Endothelial cell of umbilical vein (primary cell): ENCODE measurements at regions not wholly inside any gene's neighbourhood (a gene's known extent, or its start where the extent isn't known, plus 50 kb on each side); places are given as distances from the start of the nearest gene placed in this dataset.

ENCODE experiments used
- BruUV-seq: library from RNA; stranded (reverse); fragments of 400-500 nt; replicated peaks from 2 replicates; lab custom pipeline; 2021; lab: Mats Ljungman, UMichigan
- CTCF ChIA-PET: fragments of 300-600, 350-600 bp; sonication (Branson Sonifier 250); formaldehyde crosslinking; loops from one replicate; lab custom pipeline; 2021; ENCODE audit warnings: antibody characterized with exemption, inconsistent platforms; lab: Charles Lee
- POLR2A ChIA-PET: fragments of 300-600, 350-600 bp; sonication (Branson Sonifier 250); formaldehyde crosslinking; loops from one replicate; lab custom pipeline; 2021; ENCODE audit warnings: antibody characterized with exemption, inconsistent platforms; lab: Charles Lee
- DNase-seq: peaks from one replicate; pipeline ENCODE4 v3.0.0-alpha.2; 2011; ENCODE audit warnings: low read depth, low spot score
- FAIRE-seq: peaks from 2 replicates; lab custom pipeline; 2011; peaks lifted over from hg19 to GRCh38; lab: Jason Lieb, UNC
- H2AFZ ChIP-seq: 2 replicates; pipeline ENCODE4 v1.6.0; 2012; ENCODE audit warnings: low read depth, low read length, control low read depth, inconsistent platforms
- H3K27ac ChIP-seq: 2 replicates; pipeline ENCODE4 v1.5.1; 2011; ENCODE audit warnings: low read depth, mild to moderate bottlenecking, control low read depth, low read length, moderate library complexity; ENCODE audit not compliant: insufficient read depth
- H3K27me3 ChIP-seq, 2 experiments: 2 replicates each; pipeline versions ENCODE4 v1.6.0 to v1.6.1; 2011; ENCODE audit warnings: low read length in 2 of 2, mixed read lengths in 1 of 2; ENCODE audit not compliant: control insufficient read depth in 2 of 2, insufficient read depth in 2 of 2
- H3K36me3 ChIP-seq, 2 experiments: 2 replicates in 1 of 2; 3 replicates in 1 of 2; pipeline ENCODE4 v1.5.1; 2011; ENCODE audit warnings: low read length in 2 of 2, mild to moderate bottlenecking in 1 of 2, moderate library complexity in 1 of 2; ENCODE audit not compliant: control insufficient read depth in 2 of 2, insufficient read depth in 2 of 2; ENCODE audit errors: extremely low read depth in 1 of 2
- H3K4me1 ChIP-seq: 3 replicates; pipeline ENCODE4 v1.5.1; 2011; ENCODE audit warnings: mild to moderate bottlenecking, low read length; ENCODE audit not compliant: control insufficient read depth, insufficient read depth; ENCODE audit errors: extremely low read depth
- H3K4me2 ChIP-seq: 2 replicates; pipeline ENCODE4 v1.6.1; 2011; ENCODE audit warnings: low read length, control low read depth, mixed read lengths; ENCODE audit not compliant: insufficient read depth
- H3K4me3 ChIP-seq, 3 experiments: fragments of 200-600 bp in 1 of 3; sonication (generic), shearing (Covaris generic) in 1 of 3; replicated peaks in 1 of 3; 2 replicates each; pipeline ENCODE4 v1.5.1; 2011 to 2016; ENCODE audit warnings: control low read depth in 3 of 3, low read length in 3 of 3, mild to moderate bottlenecking in 2 of 3, inconsistent platforms in 1 of 3, low read depth in 1 of 3, moderate library complexity in 1 of 3; ENCODE audit not compliant: insufficient read depth in 1 of 3
- H3K79me2 ChIP-seq: 2 replicates; pipeline ENCODE4 v1.6.0; 2012; ENCODE audit warnings: low read length, inconsistent platforms; ENCODE audit not compliant: control insufficient read depth, insufficient read depth
- H3K9ac ChIP-seq: replicated peaks from 2 replicates; pipeline ENCODE3; 2011; ENCODE audit warnings: low read length, control low read depth; ENCODE audit not compliant: insufficient read depth; ENCODE audit errors: extremely low read depth
- H3K9me1 ChIP-seq: replicated peaks from 3 replicates; pipeline ENCODE4 v1.6.0; 2011; ENCODE audit warnings: mild to moderate bottlenecking, low read length; ENCODE audit not compliant: control insufficient read depth, insufficient read depth; ENCODE audit errors: extremely low read depth
- H3K9me3 ChIP-seq: replicated peaks from 2 replicates; pipeline ENCODE4 v1.5.1; 2012; ENCODE audit warnings: low read length, inconsistent platforms; ENCODE audit not compliant: control insufficient read depth, insufficient read depth
- H4K20me1 ChIP-seq: replicated peaks from 2 replicates; pipeline ENCODE3; 2011; ENCODE audit warnings: mild to moderate bottlenecking, low read length; ENCODE audit not compliant: control insufficient read depth, insufficient read depth; ENCODE audit errors: extremely low read depth
- EZH2 ChIP-seq: IDR thresholded peaks from 2 replicates; pipeline ENCODE4 v1.6.1; 2012; ENCODE audit warnings: borderline replicate concordance, low read depth, mild to moderate bottlenecking, moderate library complexity, low read length, inconsistent platforms; ENCODE audit not compliant: severe bottlenecking
- FOS ChIP-seq: IDR thresholded peaks from 2 replicates; pipeline ENCODE4 v1.6.1; 2011; ENCODE audit warnings: mild to moderate bottlenecking, low read length, moderate library complexity, borderline replicate concordance; ENCODE audit not compliant: insufficient read depth
- GATA2 ChIP-seq: IDR thresholded peaks from 2 replicates; pipeline ENCODE4 v1.7.0; 2011; ENCODE audit warnings: low read depth, mild to moderate bottlenecking, moderate library complexity, mixed read lengths, low read length; ENCODE audit not compliant: insufficient read length, insufficient read depth
- JUN ChIP-seq: IDR thresholded peaks from 2 replicates; pipeline ENCODE4 v1.6.1; 2011; ENCODE audit warnings: borderline replicate concordance, low read depth; ENCODE audit not compliant: insufficient read length, insufficient read depth
- MAX ChIP-seq: IDR thresholded peaks from 2 replicates; pipeline ENCODE4 v1.6.1; 2011; ENCODE audit not compliant: insufficient read depth, insufficient read length
- MYC ChIP-seq: IDR thresholded peaks from one replicate; pipeline ENCODE4 v1.6.1; 2011; ENCODE audit warnings: mild to moderate bottlenecking, low read depth, low read length
- POLR2A ChIP-seq: IDR thresholded peaks from 2 replicates; pipeline ENCODE4 v1.6.1; 2012; ENCODE audit warnings: low read depth, mild to moderate bottlenecking, control low read depth, low read length
- POLR2AphosphoS5 ChIP-seq: IDR thresholded peaks from 2 replicates; pipeline ENCODE4 v1.6.1; 2012; ENCODE audit warnings: low read depth, mild to moderate bottlenecking, control low read depth, low read length, moderate library complexity; ENCODE audit not compliant: insufficient read depth
- dilution Hi-C: fragments of 300-500 bp; cut with MboI; formaldehyde crosslinking; loops from one replicate; pipeline ENCODE4 v1.15.0; 2019; ENCODE audit warnings: low sequenced_read_pairs; ENCODE audit not compliant: extremely low pct_ligation_motif_present
- intact Hi-C: fragments of 100-400 bp; cut with micrococcal nuclease; formaldehyde crosslinking; loops from one replicate; pipeline ENCODE4 v1.10.0; 2022
- TF ChIP-seq, protein P1 (sequence below), 2 donors: IDR thresholded peaks; 1 replicate in 1 of 2; 2 replicates in 1 of 2; pipeline ENCODE4 v1.5.1; 2011; ENCODE audit warnings: low read length in 2 of 2, mild to moderate bottlenecking in 2 of 2, moderate library complexity in 2 of 2, control low read depth in 1 of 2, inconsistent platforms in 1 of 2, low read depth in 1 of 2; ENCODE audit not compliant: insufficient read depth in 1 of 2; ENCODE audit errors: extremely low read depth in 1 of 2

GRCh38 chr13:73933795-73934194 is 200.4 kb downstream of the KLF12 start:
- no peaks in the 10 kb centered on the region for H3K9me3 ChIP-seq
- ChIA-PET CTCF (no interaction called here), POLR2A (no interaction called here)
- no peak for DNase-seq
- FAIRE-seq: no peak
- peak overlapping the region; percentile 61 for H3K4me2 ChIP-seq
- H3K36me3 ChIP-seq: no peaks in the 10 kb centered on the region
- no peak overlapping the region for H3K4me3 ChIP-seq
- no peaks in the 10 kb centered on the region for H3K27me3 ChIP-seq
- peaks cover 21% of the 10 kb centered on the region for H3K4me1 ChIP-seq
- H3K9ac ChIP-seq: peak overlapping the region; percentile 15
- peaks cover 7% of the 10 kb centered on the region for H3K79me2 ChIP-seq
- intact Hi-C loops (loop anchor here (5.0 kb wide), 1 partner anchor 166 kb away; no protein-coding TSS in a partner anchor), dilution Hi-C loops (no loop called here)
- BruUV-seq: no TSS peak
- TF ChIP-seq MAX: no peak
- TF ChIP-seq POLR2A: no peak
- TF ChIP-seq, protein P1, sequence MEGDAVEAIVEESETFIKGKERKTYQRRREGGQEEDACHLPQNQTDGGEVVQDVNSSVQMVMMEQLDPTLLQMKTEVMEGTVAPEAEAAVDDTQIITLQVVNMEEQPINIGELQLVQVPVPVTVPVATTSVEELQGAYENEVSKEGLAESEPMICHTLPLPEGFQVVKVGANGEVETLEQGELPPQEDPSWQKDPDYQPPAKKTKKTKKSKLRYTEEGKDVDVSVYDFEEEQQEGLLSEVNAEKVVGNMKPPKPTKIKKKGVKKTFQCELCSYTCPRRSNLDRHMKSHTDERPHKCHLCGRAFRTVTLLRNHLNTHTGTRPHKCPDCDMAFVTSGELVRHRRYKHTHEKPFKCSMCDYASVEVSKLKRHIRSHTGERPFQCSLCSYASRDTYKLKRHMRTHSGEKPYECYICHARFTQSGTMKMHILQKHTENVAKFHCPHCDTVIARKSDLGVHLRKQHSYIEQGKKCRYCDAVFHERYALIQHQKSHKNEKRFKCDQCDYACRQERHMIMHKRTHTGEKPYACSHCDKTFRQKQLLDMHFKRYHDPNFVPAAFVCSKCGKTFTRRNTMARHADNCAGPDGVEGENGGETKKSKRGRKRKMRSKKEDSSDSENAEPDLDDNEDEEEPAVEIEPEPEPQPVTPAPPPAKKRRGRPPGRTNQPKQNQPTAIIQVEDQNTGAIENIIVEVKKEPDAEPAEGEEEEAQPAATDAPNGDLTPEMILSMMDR (IDR thresholded peaks at IDR 0.05; ENCODE audit: extremely low read depth in 1 of 2, insufficient read depth in 1 of 2, low read depth in 1 of 2, low read length in 2 of 2): no peak
- TF ChIP-seq FOS: no peak
- TF ChIP-seq EZH2: no peak
- no peak for TF ChIP-seq POLR2AphosphoS5
- no peak for TF ChIP-seq JUN
- TF ChIP-seq MYC: no peak
- TF ChIP-seq GATA2: no peak
- no peaks in the 10 kb centered on the region for H3K9me1 ChIP-seq
- H3K27ac ChIP-seq: peak overlapping the region; percentile 57
- no peaks in the 10 kb centered on the region for H4K20me1 ChIP-seq
- no peak overlapping the region for H2AFZ ChIP-seq
